Trophoblast cell (in vitro differentiated cells and primary cell): ENCODE measurements at regions not wholly inside any gene's neighbourhood (a gene's known extent, or its start where the extent isn't known, plus 50 kb on each side); places are given as distances from the start of the nearest gene placed in this dataset.

Experiments
- DNase-seq, 2 donors: peaks; one replicate each; pipeline ENCODE4 v3.0.0-alpha.2; 2016
- H2AFZ ChIP-seq: 2 replicates; pipeline ENCODE4 v1.6.1; 2013; ENCODE audit warnings: low read length, moderate library complexity, mild to moderate bottlenecking; ENCODE audit not compliant: insufficient read depth, poor library complexity
- H2AK5ac ChIP-seq: 2 replicates; pipeline ENCODE4 v1.6.1; 2013; ENCODE audit warnings: mild to moderate bottlenecking, low read length
- H2BK120ac ChIP-seq: 2 replicates; pipeline ENCODE4 v1.6.1; 2013; ENCODE audit warnings: low read length, mild to moderate bottlenecking, moderate library complexity; ENCODE audit not compliant: insufficient read depth, poor library complexity
- H2BK12ac ChIP-seq: 2 replicates; pipeline ENCODE4 v1.6.1; 2013; ENCODE audit warnings: mild to moderate bottlenecking, low read length, moderate library complexity
- H2BK5ac ChIP-seq: 2 replicates; pipeline ENCODE4 v1.6.1; 2013; ENCODE audit warnings: low read length, low read depth, moderate library complexity, mild to moderate bottlenecking; ENCODE audit not compliant: poor library complexity
- H3K14ac ChIP-seq: 2 replicates; pipeline ENCODE4 v1.6.1; 2013; ENCODE audit warnings: mild to moderate bottlenecking, low read length
- H3K18ac ChIP-seq: 2 replicates; pipeline ENCODE4 v1.6.1; 2013; ENCODE audit warnings: mild to moderate bottlenecking, low read length
- H3K23ac ChIP-seq: 2 replicates; pipeline ENCODE4 v1.6.1; 2013; ENCODE audit warnings: low read length
- H3K27ac ChIP-seq: 2 replicates; pipeline ENCODE4 v1.5.1; 2013; ENCODE audit warnings: low read depth, mild to moderate bottlenecking, inconsistent platforms, low read length, moderate library complexity
- H3K27me3 ChIP-seq: 2 replicates; pipeline ENCODE4 v1.6.1; 2013; ENCODE audit warnings: inconsistent platforms, mild to moderate bottlenecking, low read length, moderate library complexity; ENCODE audit not compliant: insufficient read depth
- H3K36me3 ChIP-seq, 2 experiments: 1 replicate in 1 of 2; 2 replicates in 1 of 2; pipeline ENCODE4 v1.6.1; 2013; ENCODE audit warnings: low read length in 2 of 2, mild to moderate bottlenecking in 2 of 2, moderate library complexity in 1 of 2; ENCODE audit not compliant: insufficient read depth in 2 of 2, control insufficient read depth in 1 of 2
- H3K4ac ChIP-seq: 2 replicates; pipeline ENCODE4 v1.6.1; 2013; ENCODE audit warnings: low read depth, mild to moderate bottlenecking, low read length, moderate library complexity
- H3K4me1 ChIP-seq, 2 experiments: 1 replicate in 1 of 2; 2 replicates in 1 of 2; pipeline ENCODE4 v1.6.1; 2013; ENCODE audit warnings: low read length in 2 of 2, mild to moderate bottlenecking in 2 of 2, moderate library complexity in 1 of 2; ENCODE audit not compliant: insufficient read depth in 2 of 2, control insufficient read depth in 1 of 2
- H3K4me2 ChIP-seq: 2 replicates; pipeline ENCODE4 v1.6.1; 2013; ENCODE audit warnings: inconsistent platforms, mild to moderate bottlenecking, low read length, moderate library complexity
- H3K4me3 ChIP-seq: 2 replicates; pipeline ENCODE4 v1.5.1; 2013; ENCODE audit warnings: mild to moderate bottlenecking, low read depth, low read length, inconsistent platforms
- H3K79me1 ChIP-seq: one replicate; pipeline ENCODE4 v1.6.1; 2013; ENCODE audit warnings: low read length
- H3K79me2 ChIP-seq: 2 replicates; pipeline ENCODE4 v1.6.1; 2013; ENCODE audit warnings: low read length, mild to moderate bottlenecking; ENCODE audit not compliant: control insufficient read depth, insufficient read depth, poor library complexity
- H3K9ac ChIP-seq: 2 replicates; pipeline ENCODE4 v1.6.1; 2013; ENCODE audit warnings: mild to moderate bottlenecking, low read length
- H3K9me3 ChIP-seq: 2 replicates; pipeline ENCODE4 v1.6.1; 2013; ENCODE audit warnings: low read depth, mild to moderate bottlenecking, control low read depth, inconsistent platforms, low read length; ENCODE audit not compliant: insufficient read depth
- H4K12ac ChIP-seq: 2 replicates; pipeline ENCODE4 v1.6.1; 2013; ENCODE audit warnings: low read depth, mild to moderate bottlenecking, low read length, moderate library complexity
- H4K8ac ChIP-seq: 2 replicates; pipeline ENCODE4 v1.6.1; 2013; ENCODE audit warnings: low read depth, mild to moderate bottlenecking, low read length, moderate library complexity
- H4K91ac ChIP-seq: one replicate; pipeline ENCODE4 v1.6.1; 2013; ENCODE audit warnings: low read depth, mild to moderate bottlenecking, low read length, moderate library complexity
- WGBS: extraction: QIAGEN DNeasy Blood & Tissue Kit; methylation state at CpG from one replicate; pipeline ENCODE4 v1.1.7; 2013; ENCODE audit warnings: missing lambda C conversion rate; ENCODE audit not compliant: insufficient read length, insufficient coverage; ENCODE audit errors: extremely low coverage; 5-methylcytosine and 5-hydroxymethylcytosine counted together

DNA sequence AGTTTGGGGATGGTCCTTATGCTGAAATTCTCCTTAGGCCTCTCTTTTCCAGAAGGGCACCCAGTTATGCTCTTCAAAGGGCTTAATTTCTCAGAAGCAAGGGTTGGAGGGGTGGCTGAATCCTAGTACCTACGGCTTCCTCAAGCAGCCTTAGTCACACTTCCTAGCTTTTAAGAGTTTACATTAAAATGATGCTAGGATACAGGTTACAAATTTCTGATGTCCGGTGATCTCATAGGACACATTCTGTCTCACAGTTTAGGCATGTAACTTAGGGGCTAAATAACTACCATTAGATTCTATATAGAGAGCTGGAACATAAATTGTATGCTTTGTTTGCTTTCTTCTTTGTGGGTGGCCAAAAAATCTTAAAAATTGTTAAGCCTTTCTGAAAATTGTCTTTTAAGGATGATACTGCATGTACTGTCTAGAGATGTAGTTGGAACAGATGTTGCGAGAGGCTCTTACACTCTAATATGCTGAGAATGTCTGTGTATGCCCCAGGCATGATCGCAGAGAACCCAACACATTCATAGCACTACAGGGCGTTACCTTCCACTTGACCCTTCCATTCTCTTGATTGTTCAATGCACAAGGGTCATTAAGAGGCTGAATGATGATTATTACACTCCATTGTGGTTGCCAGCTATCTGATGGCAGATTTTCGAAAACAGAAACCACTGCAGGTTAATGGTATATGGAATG lies 139.1 kb downstream of the TMEM38B start:
- WGBS = no CpG with 5 or more reads among the region's 6 CpGs
- no peaks in the 10 kb centered on the region for H3K79me1 ChIP-seq
- no peak overlapping the region for H3K9ac ChIP-seq
- no peak overlapping the region for H3K18ac ChIP-seq
- no peaks in the 10 kb centered on the region for H3K79me2 ChIP-seq
- no peaks in the 10 kb centered on the region for H3K9me3 ChIP-seq
- no peak overlapping the region for H2AK5ac ChIP-seq
- H4K12ac ChIP-seq = no peak overlapping the region
- H3K4me3 ChIP-seq = no peak overlapping the region
- H4K91ac ChIP-seq = no peak overlapping the region
- no peak overlapping the region for H2BK5ac ChIP-seq
- peak; percentile 51 to 79 for DNase-seq
- H3K4ac ChIP-seq = no peak overlapping the region
- peaks cover 0 to 8% of the 10 kb centered on the region in 2 experiments for H3K4me1 ChIP-seq
- no peak overlapping the region for H3K23ac ChIP-seq
- H4K8ac ChIP-seq = no peak overlapping the region
- no peak overlapping the region for H2BK12ac ChIP-seq
- H3K36me3 ChIP-seq = no peaks in the 10 kb centered on the region
- H3K27ac ChIP-seq = no peak overlapping the region
- no peak overlapping the region for H2AFZ ChIP-seq
- H3K27me3 ChIP-seq = no peaks in the 10 kb centered on the region
- no peak overlapping the region for H2BK120ac ChIP-seq
- no peak overlapping the region for H3K4me2 ChIP-seq
- no peak overlapping the region for H3K14ac ChIP-seq

DNA sequence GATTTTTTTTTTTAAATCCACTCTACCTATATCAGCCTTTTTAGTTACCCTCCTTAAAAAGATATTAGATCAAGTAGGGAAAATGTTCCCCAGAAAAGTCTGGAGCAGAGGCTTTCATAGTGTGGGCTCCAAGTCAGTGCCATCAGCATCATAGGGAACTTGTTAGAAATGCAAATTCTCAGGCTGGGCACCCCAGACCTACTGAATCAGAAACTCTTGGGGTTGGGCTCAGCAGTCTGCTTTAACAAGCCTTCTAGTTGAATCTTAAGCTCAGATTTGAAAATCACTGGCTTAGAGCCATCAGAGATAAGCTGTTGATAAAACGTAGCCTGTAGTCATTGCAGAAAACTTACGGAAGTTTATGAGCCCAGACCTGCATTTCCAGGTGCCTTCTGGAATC lies 140.1 kb downstream of the TMEM38B start:
- no peak overlapping the region for H3K27ac ChIP-seq
- peaks cover 0 to 8% of the 10 kb centered on the region in 2 experiments for H3K4me1 ChIP-seq
- H4K8ac ChIP-seq = no peak overlapping the region
- no peak overlapping the region for H2AK5ac ChIP-seq
- H3K4me2 ChIP-seq = no peak overlapping the region
- H2AFZ ChIP-seq = no peak overlapping the region
- no peaks in the 10 kb centered on the region for H3K79me1 ChIP-seq
- WGBS = no CpG with 5 or more reads among the region's 2 CpGs
- H4K12ac ChIP-seq = no peak overlapping the region
- no peak overlapping the region for H3K4me3 ChIP-seq
- H4K91ac ChIP-seq = no peak overlapping the region
- no peak overlapping the region for H3K23ac ChIP-seq
- no peaks in the 10 kb centered on the region for H3K27me3 ChIP-seq
- no peak for DNase-seq
- H2BK5ac ChIP-seq = no peak overlapping the region
- H2BK120ac ChIP-seq = no peak overlapping the region
- no peak overlapping the region for H3K4ac ChIP-seq
- no peak overlapping the region for H3K9ac ChIP-seq
- no peak overlapping the region for H3K14ac ChIP-seq
- no peaks in the 10 kb centered on the region for H3K9me3 ChIP-seq
- H3K36me3 ChIP-seq = no peaks in the 10 kb centered on the region
- no peak overlapping the region for H3K18ac ChIP-seq
- H3K79me2 ChIP-seq = no peaks in the 10 kb centered on the region
- H2BK12ac ChIP-seq = no peak overlapping the region

DNA sequence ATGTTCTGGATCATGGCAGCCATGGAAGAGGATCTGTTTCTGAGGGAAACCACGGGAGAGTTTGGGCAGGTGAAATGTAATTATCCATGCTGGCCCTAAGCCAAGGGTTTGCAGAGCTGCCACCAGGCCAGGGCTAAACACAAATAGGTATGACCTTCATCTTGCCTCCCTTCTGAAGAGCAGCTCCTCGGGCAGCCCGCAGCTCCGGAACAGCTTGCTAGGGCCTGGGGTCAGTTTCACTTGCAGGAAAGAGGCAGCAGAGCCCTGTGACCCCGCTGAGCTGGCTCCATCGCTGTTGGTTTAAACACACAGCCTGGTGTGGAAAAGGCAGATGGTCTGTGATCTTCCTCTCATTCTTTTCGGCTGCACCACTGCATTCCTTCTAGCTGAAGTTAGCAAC lies 141.4 kb downstream of the TMEM38B start:
- no peak overlapping the region for H3K27ac ChIP-seq
- H4K12ac ChIP-seq = no peak overlapping the region
- no peaks in the 10 kb centered on the region for H3K27me3 ChIP-seq
- no peak overlapping the region for H2AFZ ChIP-seq
- no peak overlapping the region for H2BK120ac ChIP-seq
- no peak overlapping the region for H3K4me3 ChIP-seq
- no peak overlapping the region for H4K8ac ChIP-seq
- DNase-seq = peak in 1 of 2 donors; percentile 6
- H3K14ac ChIP-seq = no peak overlapping the region
- H2AK5ac ChIP-seq = no peak overlapping the region
- H3K9me3 ChIP-seq = no peaks in the 10 kb centered on the region
- no peaks in the 10 kb centered on the region for H3K79me2 ChIP-seq
- peaks cover 0 to 8% of the 10 kb centered on the region in 2 experiments for H3K4me1 ChIP-seq
- H3K4ac ChIP-seq = no peak overlapping the region
- no peaks in the 10 kb centered on the region for H3K36me3 ChIP-seq
- H3K4me2 ChIP-seq = no peak overlapping the region
- no peak overlapping the region for H3K9ac ChIP-seq
- no peak overlapping the region for H4K91ac ChIP-seq
- H2BK12ac ChIP-seq = no peak overlapping the region
- no CpG with 5 or more reads among the region's 7 CpGs for WGBS
- no peak overlapping the region for H2BK5ac ChIP-seq
- H3K79me1 ChIP-seq = no peaks in the 10 kb centered on the region
- H3K18ac ChIP-seq = no peak overlapping the region
- H3K23ac ChIP-seq = no peak overlapping the region

DNA sequence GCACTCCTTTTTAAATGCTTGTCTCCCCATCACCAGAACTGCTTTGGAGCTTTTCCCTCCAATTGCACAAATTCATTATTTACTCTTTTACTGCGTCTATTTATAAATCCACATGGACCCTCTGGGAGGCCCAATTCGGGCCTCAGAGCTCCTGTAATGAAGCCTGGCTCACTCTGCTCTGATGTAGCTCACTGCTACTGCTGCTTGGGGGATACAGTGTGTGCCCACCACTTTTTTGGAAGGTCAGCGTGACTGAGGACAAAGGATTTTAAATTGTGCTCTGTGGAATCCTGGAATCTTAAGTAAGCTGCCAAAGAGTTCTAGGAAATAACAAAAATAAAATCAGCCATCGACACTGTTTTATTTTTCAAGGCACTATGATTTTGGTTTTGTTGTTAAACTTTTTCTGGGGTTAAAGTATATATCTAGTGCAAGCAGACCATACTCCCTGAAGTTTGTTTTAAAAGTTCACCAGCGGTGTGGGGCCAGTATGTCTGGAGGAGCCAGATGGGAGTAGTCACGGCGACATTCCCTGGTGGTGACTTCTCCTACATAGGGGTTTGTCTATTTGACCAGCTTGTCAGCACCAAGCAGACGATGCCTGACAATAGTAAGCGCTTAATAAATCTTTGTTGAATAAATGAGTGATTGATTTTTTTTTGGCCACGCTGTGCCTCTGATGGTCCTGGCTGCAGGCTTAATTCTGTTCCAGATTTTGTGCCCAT lies 142.8 kb downstream of the TMEM38B start:
- Histone ChIP-seq H3K79me1 (no peaks in the 10 kb centered on the region), H2BK12ac (no peak overlapping the region), H2AFZ (no peak overlapping the region), H3K14ac (no peak overlapping the region), H3K18ac (no peak overlapping the region), H3K27me3 (no peaks in the 10 kb centered on the region), H3K9ac (no peak overlapping the region), H3K4me1 (peaks cover 0 to 8% of the 10 kb centered on the region in 2 experiments), H4K12ac (no peak overlapping the region), H3K23ac (no peak overlapping the region), H3K4ac (no peak overlapping the region), H2BK120ac (no peak overlapping the region), H3K36me3 (no peaks in the 10 kb centered on the region), H3K4me2 (no peak overlapping the region), H4K91ac (no peak overlapping the region), H3K4me3 (no peak overlapping the region), H2AK5ac (no peak overlapping the region), H4K8ac (no peak overlapping the region), H3K9me3 (no peaks in the 10 kb centered on the region), H2BK5ac (no peak overlapping the region), H3K79me2 (no peaks in the 10 kb centered on the region), H3K27ac (no peak overlapping the region)
- no CpG with 5 or more reads among the region's 10 CpGs for WGBS
- peak; percentile 51 to 68 for DNase-seq
